A549 (cell line): ENCODE measurements at regions not wholly inside any gene's neighbourhood (a gene's known extent, or its start where the extent isn't known, plus 50 kb on each side); places are given as distances from the start of the nearest gene placed in this dataset.

Experiments
- ATAC-seq, 2 experiments: fragments of 200-7000 bp in 1 of 2; fragments of >200 bp in 1 of 2; cut with Nextera tagmentation in 1 of 2; cut with Tn5 transposase in 1 of 2; 3 replicates each; pipeline versions ENCODE4 v1.8.0 to v1.9.1; 2018 to 2020; ENCODE audit warnings: mild to moderate bottlenecking in 1 of 2, moderate library complexity in 1 of 2
- CTCF ChIA-PET: fragments of 300-600 bp; sonication (Branson Sonifier 250); formaldehyde crosslinking; extraction: SDS; loops from one replicate; lab custom pipeline; 2021; ENCODE audit warnings: antibody characterized with exemption, inconsistent platforms; lab: Yijun Ruan, JAX
- POLR2A ChIA-PET: fragments of 350-600 bp; formaldehyde crosslinking; extraction: SDS; loops from one replicate; lab custom pipeline; 2021; ENCODE audit warnings: antibody characterized with exemption, inconsistent platforms; lab: Yijun Ruan, JAX
- DNase-seq, 2 experiments: peaks; one replicate each; pipeline versions ENCODE4 v3.0.0 to v3.0.0-alpha.2; 2011 to 2016; ENCODE audit warnings: low read depth in 1 of 2, low spot score in 1 of 2
- FAIRE-seq: peaks from 2 replicates; lab custom pipeline; 2011; peaks lifted over from hg19 to GRCh38; lab: Jason Lieb, UNC
- H3K27ac ChIP-seq, 2 experiments: fragments of >200 bp; sonication (Bioruptor Twin); formaldehyde crosslinking; 3 replicates each; pipeline ENCODE4 v1.5.1; 2016 to 2017
- H3K4me1 ChIP-seq: fragments of >200 bp; sonication (Bioruptor Twin); formaldehyde crosslinking; 3 replicates; pipeline ENCODE4 v1.6.1; 2016
- H3K4me2 ChIP-seq: fragments of >200 bp; sonication (Bioruptor Twin); formaldehyde crosslinking; 3 replicates; pipeline ENCODE4 v1.6.1; 2016
- H3K4me3 ChIP-seq: fragments of >200 bp; sonication (Bioruptor Twin); formaldehyde crosslinking; 3 replicates; pipeline ENCODE4 v1.5.1; 2016
- H3K9me3 ChIP-seq: fragments of >200 bp; sonication (Bioruptor Twin); formaldehyde crosslinking; 3 replicates; pipeline ENCODE4 v1.6.1; 2016
- CEBPB ChIP-seq, 2 experiments: fragments of >200 bp in 1 of 2; sonication (Bioruptor Twin) in 1 of 2; formaldehyde crosslinking in 1 of 2; IDR thresholded peaks; 2 replicates each; pipeline ENCODE4 v1.6.1; 2012 to 2016
- CHD4 ChIP-seq: fragments of 200-600 bp; sonication (generic); IDR thresholded peaks from 2 replicates; pipeline ENCODE4 v1.6.1; 2016; ENCODE audit warnings: antibody characterized with exemption, mild to moderate bottlenecking, borderline replicate concordance
- E2F6 ChIP-seq: IDR thresholded peaks from 2 replicates; pipeline ENCODE4 v1.6.1; 2012; ENCODE audit warnings: low read depth, borderline replicate concordance
- ELK1 ChIP-seq: fragments of 150-350 bp; IDR thresholded peaks from 2 replicates; pipeline ENCODE4 v1.6.1; 2014; ENCODE audit warnings: low read depth, mild to moderate bottlenecking, low read length
- EP300 ChIP-seq, 2 experiments: fragments of >200 bp; sonication (Bioruptor Twin); formaldehyde crosslinking; IDR thresholded peaks; 2 replicates in 1 of 2; 3 replicates in 1 of 2; pipeline ENCODE4 v1.6.1; 2016 to 2017
- FOSL2 ChIP-seq, 2 experiments: fragments of 450-650 bp in 1 of 2; fragments of >200 bp in 1 of 2; sonication (Bioruptor Twin) in 1 of 2; formaldehyde crosslinking; IDR thresholded peaks; 2 replicates each; pipeline versions ENCODE4 v1.5.0 to v1.6.1; 2016 to 2020; ENCODE audit warnings: mild to moderate bottlenecking in 1 of 2, moderate library complexity in 1 of 2
- FOXS1 ChIP-seq: fragments of 250-450 bp; sonication (Bioruptor Pico); IDR thresholded peaks from 2 replicates; pipeline ENCODE4 v1.5.0; 2020; ENCODE audit warnings: mild to moderate bottlenecking, moderate library complexity
- GATA3 ChIP-seq: IDR thresholded peaks from 2 replicates; pipeline ENCODE4 v1.6.1; 2012; ENCODE audit warnings: borderline replicate concordance
- HES2 ChIP-seq: fragments of >200 bp; sonication (Bioruptor Twin); formaldehyde crosslinking; IDR thresholded peaks from 2 replicates; pipeline ENCODE4 v1.6.1; 2016
- HEYL ChIP-seq: fragments of 250-450 bp; sonication (Bioruptor Pico); IDR thresholded peaks from 2 replicates; pipeline ENCODE4 v1.8.0; 2021; ENCODE audit warnings: mild to moderate bottlenecking, moderate library complexity
- HMGXB4 ChIP-seq: fragments of 250-450 bp; sonication (Bioruptor Pico); IDR thresholded peaks from 2 replicates; pipeline ENCODE4 v1.5.0; 2021; ENCODE audit warnings: mild to moderate bottlenecking, moderate library complexity, borderline replicate concordance
- JUN ChIP-seq, 2 experiments: fragments of >200 bp; sonication (Bioruptor Twin); formaldehyde crosslinking; IDR thresholded peaks; 2 replicates in 1 of 2; 3 replicates in 1 of 2; pipeline ENCODE4 v1.6.1; 2016 to 2017
- KDM1A ChIP-seq: fragments of 200-600 bp; sonication (generic); IDR thresholded peaks from 2 replicates; pipeline ENCODE4 v1.6.1; 2016; ENCODE audit warnings: low read depth, mild to moderate bottlenecking
- KDM5A ChIP-seq: fragments of 200-600 bp; sonication (generic); IDR thresholded peaks from 2 replicates; pipeline ENCODE4 v1.6.1; 2016; ENCODE audit warnings: antibody characterized with exemption, mild to moderate bottlenecking
- MAFK ChIP-seq: fragments of 450-650 bp; IDR thresholded peaks from 2 replicates; pipeline ENCODE4 v1.6.1; 2014; ENCODE audit not compliant: partially characterized antibody
- MAZ ChIP-seq: fragments of 150-350 bp; IDR thresholded peaks from 2 replicates; pipeline ENCODE4 v1.6.1; 2014; ENCODE audit warnings: antibody characterized with exemption, low read depth, low read length, borderline replicate concordance
- NFE2L2 ChIP-seq: fragments of 150-350 bp; conservative IDR thresholded peaks from 2 replicates; pipeline ENCODE4 v1.6.1; 2014; ENCODE audit warnings: low read length
- NPAS2 ChIP-seq: fragments of 250-450 bp; sonication (Bioruptor Pico); IDR thresholded peaks from 2 replicates; pipeline ENCODE4 v1.8.0; 2022; ENCODE audit warnings: mild to moderate bottlenecking, moderate library complexity, borderline replicate concordance
- NR3C1 ChIP-seq: fragments of >200 bp; sonication (Bioruptor Twin); formaldehyde crosslinking; IDR thresholded peaks from 3 replicates; pipeline ENCODE4 v1.6.1; 2017
- PHF8 ChIP-seq: fragments of 200-600 bp; sonication (generic); IDR thresholded peaks from 2 replicates; pipeline ENCODE4 v1.6.1; 2016; ENCODE audit warnings: low read depth, mild to moderate bottlenecking, antibody characterized with exemption, moderate library complexity, borderline replicate concordance
- POLR2AphosphoS2 ChIP-seq: conservative IDR thresholded peaks from 2 replicates; pipeline ENCODE4 v1.6.1; 2012; ENCODE audit warnings: low read length, improper control_type of control experiment, inconsistent platforms
- RAD21 ChIP-seq, 2 experiments: fragments of >200 bp in 1 of 2; sonication (Bioruptor Twin) in 1 of 2; formaldehyde crosslinking in 1 of 2; IDR thresholded peaks in 1 of 2; conservative IDR thresholded peaks in 1 of 2; 2 replicates in 1 of 2; 3 replicates in 1 of 2; pipeline ENCODE4 v1.6.1; 2012 to 2018; ENCODE audit warnings: inconsistent platforms in 1 of 2
- RARB ChIP-seq: fragments of 250-450 bp; sonication (Bioruptor Pico); IDR thresholded peaks from 2 replicates; pipeline ENCODE4 v1.8.0; 2021; ENCODE audit warnings: mild to moderate bottlenecking, moderate library complexity
- RNF2 ChIP-seq: fragments of 200-600 bp; sonication (generic); IDR thresholded peaks from 2 replicates; pipeline ENCODE4 v1.6.1; 2016; ENCODE audit warnings: low read depth, mild to moderate bottlenecking, antibody characterized with exemption, moderate library complexity, borderline replicate concordance
- SMC3 ChIP-seq: fragments of >200 bp; sonication (Bioruptor Twin); formaldehyde crosslinking; IDR thresholded peaks from 3 replicates; pipeline ENCODE4 v1.6.1; 2018; ENCODE audit warnings: inconsistent platforms
- SREBF2 ChIP-seq: fragments of 450-650 bp; IDR thresholded peaks from 2 replicates; pipeline ENCODE4 v1.6.1; 2014; ENCODE audit warnings: mild to moderate bottlenecking, moderate library complexity
- TFCP2L1 ChIP-seq: fragments of 250-450 bp; sonication (Bioruptor Pico); IDR thresholded peaks from 2 replicates; pipeline ENCODE4 v1.5.0; 2021; ENCODE audit warnings: mild to moderate bottlenecking
- TP53 ChIP-seq: fragments of 250-450 bp; sonication (Bioruptor Pico); IDR thresholded peaks from 2 replicates; pipeline ENCODE4 v1.5.0; 2021; ENCODE audit warnings: mild to moderate bottlenecking, moderate library complexity
- USF2 ChIP-seq: fragments of 450-650 bp; IDR thresholded peaks from 2 replicates; pipeline ENCODE4 v1.6.1; 2014; ENCODE audit warnings: antibody characterized with exemption
- ZFP36 ChIP-seq: fragments of 450-650 bp; IDR thresholded peaks from 2 replicates; pipeline ENCODE4 v1.6.1; 2014; ENCODE audit warnings: borderline replicate concordance; ENCODE audit not compliant: partially characterized antibody
- ZNF302 ChIP-seq: fragments of 250-450 bp; sonication (Bioruptor Pico); IDR thresholded peaks from 2 replicates; pipeline ENCODE4 v1.9.0; 2021; ENCODE audit warnings: inconsistent platforms, mild to moderate bottlenecking, moderate library complexity
- WGBS: methylation state at CpG from one replicate; pipeline ENCODE4 v1.1.6; 2017; ENCODE audit errors: missing lambda C conversion rate; 5-methylcytosine and 5-hydroxymethylcytosine counted together

GRCh38 chr16:65515193-65515592, 393.3 kb upstream of the CDH11 start (continued):
- TF ChIP-seq ZNF302 (CRISPR knock-in tag) (no peak), NR3C1 (no peak), TP53 (CRISPR knock-in tag) (no peak), JUN (IDR thresholded peaks at IDR 0.05) (no peak), NFE2L2 (no peak), SMC3 (no peak), MAFK (no peak), SREBF2 (no peak), PHF8 (no peak)
- TF ChIP-seq, all 56 proteins: peak for 0

GRCh38 chr16:65510850-65511249, 389.0 kb upstream of the CDH11 start:
- no peak for ATAC-seq
- Histone ChIP-seq H3K9me3 (no peaks in the 10 kb centered on the region), H3K27ac (no peak overlapping the region), H3K4me3 (no peak overlapping the region)
- no peak for FAIRE-seq
- 14% methylated on average over 7 of the region's 7 CpGs for WGBS
- CTCF ChIA-PET, result no interaction called here
- TF ChIP-seq TP53 (CRISPR knock-in tag), result no peak
- TF ChIP-seq E2F6, result no peak
- TF ChIP-seq FOSL2 (IDR thresholded peaks at IDR 0.05), result no peak
- no peak for TF ChIP-seq FOSL2 (CRISPR knock-in tag; IDR thresholded peaks at IDR 0.05)
- no peak for TF ChIP-seq CHD4
- TF ChIP-seq ZFP36, result no peak
- TF ChIP-seq FOXS1 (CRISPR knock-in tag), result no peak
- no peak for TF ChIP-seq KDM1A
- TF ChIP-seq PHF8, result no peak
- no peak for TF ChIP-seq KDM5A
- TF ChIP-seq CEBPB (IDR thresholded peaks at IDR 0.05), result no peak
- no peak for TF ChIP-seq ELK1
- TF ChIP-seq RARB (CRISPR knock-in tag), result no peak
- TF ChIP-seq RNF2, result no peak
- TF ChIP-seq EP300 (IDR thresholded peaks at IDR 0.05), result no peak
- TF ChIP-seq, all 56 proteins: peak for 0
- DNase-seq, result no peak
- Histone ChIP-seq H3K4me2 (no peak overlapping the region), H3K4me1 (no peaks in the 10 kb centered on the region)
- POLR2A ChIA-PET, result no interaction called here

GRCh38 chr16:65510241-65510640, 388.4 kb upstream of the CDH11 start:
- DNase-seq, result no peak
- ChIA-PET POLR2A (no interaction called here), CTCF (no interaction called here)
- H3K27ac ChIP-seq, result no peak overlapping the region
- TF ChIP-seq RAD21 (conservative IDR thresholded peaks at IDR 0.05 in 1 of 2, IDR thresholded peaks at IDR 0.05 in 1 of 2), result no peak
- no peak overlapping the region for H3K4me2 ChIP-seq
- ATAC-seq, result no peak
- FAIRE-seq, result no peak
- H3K4me1 ChIP-seq, result no peaks in the 10 kb centered on the region
- H3K9me3 ChIP-seq, result no peaks in the 10 kb centered on the region
- WGBS, result 31% methylated on average over 3 of the region's 3 CpGs
- H3K4me3 ChIP-seq, result no peak overlapping the region

GRCh38 chr16:65509172-65509571, 387.3 kb upstream of the CDH11 start:
- FAIRE-seq, result no peak
- Histone ChIP-seq H3K4me3 (no peak overlapping the region), H3K4me2 (no peak overlapping the region), H3K9me3 (no peaks in the 10 kb centered on the region), H3K27ac (no peak overlapping the region), H3K4me1 (no peaks in the 10 kb centered on the region)
- no peak for DNase-seq
- TF ChIP-seq NR3C1 (no peak), NPAS2 (no peak), MAZ (no peak), TFCP2L1 (no peak), GATA3 (no peak), HMGXB4 (CRISPR knock-in tag) (no peak), POLR2AphosphoS2 (no peak), HES2 (no peak), HEYL (CRISPR knock-in tag) (no peak), USF2 (no peak), FOXS1 (CRISPR knock-in tag) (no peak)
- no peak for ATAC-seq
- ChIA-PET POLR2A (no interaction called here), CTCF (no interaction called here)
- 3% methylated on average over 4 of the region's 4 CpGs for WGBS
